CD14-positive monocyte (primary cell): ENCODE measurements at regions not wholly inside any gene's neighbourhood (a gene's known extent, or its start where the extent isn't known, plus 50 kb on each side); places are given as distances from the start of the nearest gene placed in this dataset.

Experiments used
- DNase-seq, 3 donors: peaks; one replicate each; pipeline ENCODE4 v3.0.0-alpha.2; 2011 to 2022
- H2AFZ ChIP-seq: 2 replicates; pipeline ENCODE4 v1.6.0; 2012; ENCODE audit warnings: mild to moderate bottlenecking, low read depth, low read length, inconsistent platforms; ENCODE audit not compliant: insufficient read depth, poor library complexity, severe bottlenecking
- H3K27ac ChIP-seq, 2 donors: 1 replicate in 1 of 2; 2 replicates in 1 of 2; pipeline ENCODE4 v1.5.1; 2012 to 2013; ENCODE audit warnings: low read length in 2 of 2, control low read depth in 1 of 2, inconsistent platforms in 1 of 2, low read depth in 1 of 2, mild to moderate bottlenecking in 1 of 2
- H3K27me3 ChIP-seq, 2 donors: one replicate each; pipeline versions ENCODE4 v1.6.0 to v1.6.1; 2011 to 2013; ENCODE audit warnings: low read length in 2 of 2; ENCODE audit not compliant: control insufficient read depth in 2 of 2, insufficient read depth in 2 of 2
- H3K36me3 ChIP-seq, 2 donors: replicated peaks in 1 of 2; 1 replicate in 1 of 2; 2 replicates in 1 of 2; pipeline versions ENCODE4 v1.5.1 to v1.6.1; 2012 to 2013; ENCODE audit warnings: low read length in 2 of 2, control low read depth in 1 of 2, inconsistent platforms in 1 of 2, mild to moderate bottlenecking in 1 of 2; ENCODE audit not compliant: insufficient read depth in 2 of 2, control insufficient read depth in 1 of 2
- H3K4me1 ChIP-seq, 2 donors: 1 replicate in 1 of 2; 2 replicates in 1 of 2; pipeline versions ENCODE4 v1.5.1 to v1.6.1; 2012 to 2013; ENCODE audit warnings: low read length in 2 of 2, control low read depth in 1 of 2, inconsistent platforms in 1 of 2, mild to moderate bottlenecking in 1 of 2, moderate library complexity in 1 of 2; ENCODE audit not compliant: insufficient read depth in 2 of 2, control insufficient read depth in 1 of 2
- H3K4me2 ChIP-seq: replicated peaks from 2 replicates; pipeline ENCODE3; 2012; ENCODE audit warnings: low read length, moderate library complexity, mild to moderate bottlenecking; ENCODE audit not compliant: poor library complexity, severe bottlenecking; ENCODE audit errors: extremely low read depth
- H3K4me3 ChIP-seq, 3 experiments: fragments of 200-600 bp in 1 of 3; sonication (generic) in 1 of 3; replicated peaks in 1 of 3; 1 replicate in 2 of 3; 2 replicates in 1 of 3; pipeline ENCODE4 v1.5.1; 2011 to 2013; ENCODE audit warnings: low read length in 3 of 3, mild to moderate bottlenecking in 3 of 3, control low read depth in 2 of 3, low read depth in 2 of 3, inconsistent platforms in 1 of 3, moderate library complexity in 1 of 3
- H3K79me2 ChIP-seq: 2 replicates; pipeline ENCODE4 v1.6.0; 2012; ENCODE audit warnings: mild to moderate bottlenecking, control low read depth, inconsistent platforms, low read length, moderate library complexity; ENCODE audit not compliant: insufficient read depth
- H3K9ac ChIP-seq: 2 replicates; pipeline ENCODE4 v1.6.0; 2017; ENCODE audit warnings: low read length, mild to moderate bottlenecking; ENCODE audit not compliant: insufficient read depth, poor library complexity, severe bottlenecking
- H3K9me3 ChIP-seq, 2 donors: replicated peaks in 1 of 2; 1 replicate in 1 of 2; 2 replicates in 1 of 2; pipeline versions ENCODE4 v1.5.1 to v1.6.1; 2012 to 2013; ENCODE audit warnings: low read length in 2 of 2, control low read depth in 1 of 2; ENCODE audit not compliant: control insufficient read depth in 1 of 2, insufficient read depth in 1 of 2
- H4K20me1 ChIP-seq: 2 replicates; pipeline ENCODE4 v1.6.0; 2012; ENCODE audit warnings: mild to moderate bottlenecking, low read length, control low read depth, moderate library complexity; ENCODE audit not compliant: insufficient read depth
- H3K27ac Mint-ChIP-seq, 7 donors: one replicate each; pipeline ENCODE4 v1.8.0; 2020; ENCODE audit warnings: mild to moderate bottlenecking in 7 of 7, mixed read lengths in 7 of 7, moderate library complexity in 6 of 7, inconsistent platforms in 2 of 7
- H3K27me3 Mint-ChIP-seq, 3 donors: one replicate each; pipeline ENCODE4 v1.8.0; 2021 to 2022; ENCODE audit warnings: low read depth in 3 of 3, mild to moderate bottlenecking in 3 of 3, mixed read lengths in 3 of 3, moderate library complexity in 3 of 3, inconsistent platforms in 1 of 3
- H3K36me3 Mint-ChIP-seq, 2 donors: one replicate each; pipeline ENCODE4 v1.8.0; 2020; ENCODE audit warnings: mixed read lengths in 2 of 2, inconsistent platforms in 1 of 2, mild to moderate bottlenecking in 1 of 2
- H3K4me1 Mint-ChIP-seq: one replicate; pipeline ENCODE4 v1.8.0; 2020; ENCODE audit warnings: mild to moderate bottlenecking, mixed read lengths
- H3K4me3 Mint-ChIP-seq, 2 donors: one replicate each; pipeline ENCODE4 v1.8.0; 2020; ENCODE audit warnings: mild to moderate bottlenecking in 2 of 2, mixed read lengths in 2 of 2, moderate library complexity in 1 of 2
- H3K9me3 Mint-ChIP-seq, 7 donors: one replicate each; pipeline ENCODE4 v1.8.0; 2020 to 2022; ENCODE audit warnings: mixed read lengths in 7 of 7, mild to moderate bottlenecking in 6 of 7, moderate library complexity in 6 of 7, inconsistent platforms in 2 of 7
- WGBS: methylation state at CpG from one replicate; pipeline ENCODE4 v1.1.5; 2013; ENCODE audit warnings: missing lambda C conversion rate; ENCODE audit not compliant: insufficient coverage; 5-methylcytosine and 5-hydroxymethylcytosine counted together
- intact Hi-C, 2 donors: fragments of 100-400 bp; cut with micrococcal nuclease; formaldehyde crosslinking; loops; one replicate each; pipeline versions ENCODE4 v1.15.0 to v1.15.1; 2023
- TF ChIP-seq, protein P1 (sequence below): fragments of 200-600 bp; IDR thresholded peaks from one replicate; pipeline ENCODE4 v1.8.0; 2022; ENCODE audit warnings: antibody characterized with exemption, mild to moderate bottlenecking

DNA sequence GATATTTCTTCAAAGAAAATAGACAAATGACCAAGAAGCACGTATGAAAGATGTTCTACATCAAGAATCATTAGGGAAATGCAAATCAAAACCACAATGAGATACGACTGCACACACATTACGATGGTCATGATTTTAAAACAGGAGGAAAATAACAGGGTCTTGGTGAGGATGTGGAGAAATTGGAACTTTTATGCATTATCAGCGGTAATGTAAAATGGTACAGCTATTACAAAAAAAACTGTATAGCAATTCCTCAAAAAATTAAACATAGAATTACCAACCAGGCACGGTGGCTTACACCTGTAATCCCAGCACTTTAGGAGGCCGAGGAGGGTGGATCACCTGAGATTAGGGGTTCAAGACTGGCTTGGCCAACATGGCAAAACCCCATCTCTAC is 178.8 kb upstream of the NEBL start:
- intact Hi-C loops: no loop called here
- Histone ChIP-seq H2AFZ (no peak overlapping the region), H3K36me3 (no peaks in the 10 kb centered on the region), H3K27me3 (no peaks in the 10 kb centered on the region), H3K79me2 (no peaks in the 10 kb centered on the region), H3K27ac (no peak overlapping the region), H3K4me2 (no peak overlapping the region), H3K9ac (no peak overlapping the region), H3K9me3 (no peaks in the 10 kb centered on the region), H3K4me1 (no peaks in the 10 kb centered on the region), H3K4me3 (no peak overlapping the region), H4K20me1 (no peaks in the 10 kb centered on the region)
- TF ChIP-seq, protein P1, sequence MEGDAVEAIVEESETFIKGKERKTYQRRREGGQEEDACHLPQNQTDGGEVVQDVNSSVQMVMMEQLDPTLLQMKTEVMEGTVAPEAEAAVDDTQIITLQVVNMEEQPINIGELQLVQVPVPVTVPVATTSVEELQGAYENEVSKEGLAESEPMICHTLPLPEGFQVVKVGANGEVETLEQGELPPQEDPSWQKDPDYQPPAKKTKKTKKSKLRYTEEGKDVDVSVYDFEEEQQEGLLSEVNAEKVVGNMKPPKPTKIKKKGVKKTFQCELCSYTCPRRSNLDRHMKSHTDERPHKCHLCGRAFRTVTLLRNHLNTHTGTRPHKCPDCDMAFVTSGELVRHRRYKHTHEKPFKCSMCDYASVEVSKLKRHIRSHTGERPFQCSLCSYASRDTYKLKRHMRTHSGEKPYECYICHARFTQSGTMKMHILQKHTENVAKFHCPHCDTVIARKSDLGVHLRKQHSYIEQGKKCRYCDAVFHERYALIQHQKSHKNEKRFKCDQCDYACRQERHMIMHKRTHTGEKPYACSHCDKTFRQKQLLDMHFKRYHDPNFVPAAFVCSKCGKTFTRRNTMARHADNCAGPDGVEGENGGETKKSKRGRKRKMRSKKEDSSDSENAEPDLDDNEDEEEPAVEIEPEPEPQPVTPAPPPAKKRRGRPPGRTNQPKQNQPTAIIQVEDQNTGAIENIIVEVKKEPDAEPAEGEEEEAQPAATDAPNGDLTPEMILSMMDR: no peak
- Mint-ChIP-seq H3K27ac (no peak overlapping the region), H3K4me3 (no peak overlapping the region), H3K4me1 (no peaks in the 10 kb centered on the region), H3K36me3 (no peaks in the 10 kb centered on the region), H3K27me3 (peaks cover 1 to 10% (median 5%) of the 10 kb centered on the region in 3 donors), H3K9me3 (no peaks in the 10 kb centered on the region)
- WGBS: no CpG with 5 or more reads among the region's 6 CpGs
- DNase-seq: no peak

DNA sequence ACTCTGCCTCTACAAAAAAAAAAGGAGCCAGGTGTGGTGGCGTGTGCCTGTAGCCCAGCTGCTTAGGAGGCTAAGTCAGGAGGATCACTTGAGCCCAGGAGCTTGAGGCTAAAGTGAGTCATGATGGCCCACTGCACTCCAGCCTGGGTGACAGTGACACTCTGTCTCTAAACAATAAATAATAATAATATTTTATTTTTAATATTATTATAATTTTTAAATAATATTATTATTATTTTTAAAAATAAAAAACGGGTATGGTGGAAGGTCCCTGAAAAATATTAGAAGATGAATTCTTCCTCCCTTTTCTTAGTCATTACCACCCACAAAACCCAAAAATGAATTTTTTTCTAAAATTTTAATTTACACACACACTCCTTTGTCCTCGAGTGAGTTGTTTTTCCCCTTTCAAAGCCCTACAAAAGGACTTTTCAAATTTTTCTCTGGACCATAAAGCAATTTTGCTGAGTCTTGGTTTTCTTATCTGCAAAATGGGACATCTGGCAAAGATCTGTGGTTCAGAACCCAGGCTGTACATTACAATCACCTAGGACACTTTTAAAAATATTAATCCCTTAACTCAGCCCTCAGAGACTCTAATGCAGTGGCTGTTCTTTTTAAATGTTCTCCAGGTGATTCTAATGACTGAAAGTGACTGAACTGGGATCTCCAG is 174.0 kb upstream of the NEBL start:
- TF ChIP-seq, protein P1: no peak
- Histone ChIP-seq H2AFZ (no peak overlapping the region), H3K27ac (no peak overlapping the region), H4K20me1 (no peaks in the 10 kb centered on the region), H3K4me2 (no peak overlapping the region), H3K9ac (no peak overlapping the region), H3K27me3 (no peaks in the 10 kb centered on the region), H3K4me1 (no peaks in the 10 kb centered on the region), H3K9me3 (no peaks in the 10 kb centered on the region), H3K36me3 (no peaks in the 10 kb centered on the region), H3K79me2 (no peaks in the 10 kb centered on the region), H3K4me3 (no peak overlapping the region)
- Mint-ChIP-seq H3K4me1 (no peaks in the 10 kb centered on the region), H3K27ac (no peak overlapping the region), H3K27me3 (peaks cover 0 to 4% (median 2%) of the 10 kb centered on the region in 3 donors), H3K36me3 (no peaks in the 10 kb centered on the region), H3K9me3 (peaks cover 0 to 2% (median 0%) of the 10 kb centered on the region in 7 donors), H3K4me3 (no peak overlapping the region)
- DNase-seq: no peak
- intact Hi-C loops: no loop called here
- no CpG with 5 or more reads among the region's 3 CpGs for WGBS
